Sigmoid colon (tissue), 6 donors: ENCODE measurements at regions not wholly inside any gene's neighbourhood (a gene's known extent, or its start where the extent isn't known, plus 50 kb on each side); places are given as distances from the start of the nearest gene placed in this dataset.

Experiments
- DNase-seq: peaks from one replicate; pipeline ENCODE4 v3.0.0-alpha.2; 2019
- H3K27ac ChIP-seq, 4 donors: fragments of 200-600 bp; sonication (generic); one replicate each; pipeline ENCODE4 v1.5.1; 2016 to 2019; ENCODE audit warnings: mild to moderate bottlenecking in 1 of 4
- H3K27me3 ChIP-seq, 3 donors: fragments of 200-600 bp; sonication (generic); one replicate each; pipeline ENCODE4 v1.5.1; 2019; ENCODE audit warnings: mild to moderate bottlenecking in 1 of 3
- H3K36me3 ChIP-seq, 4 donors: fragments of 200-600 bp; sonication (generic); one replicate each; pipeline ENCODE4 v1.5.1; 2016 to 2019
- H3K4me1 ChIP-seq, 4 donors: fragments of 200-600 bp; sonication (generic); one replicate each; pipeline ENCODE4 v1.5.1; 2017 to 2019
- H3K4me3 ChIP-seq, 4 donors: fragments of 200-600 bp; sonication (generic); one replicate each; pipeline ENCODE4 v1.5.1; 2017 to 2019; ENCODE audit warnings: mild to moderate bottlenecking in 2 of 4, moderate library complexity in 1 of 4
- H3K9me3 ChIP-seq, 4 donors: fragments of 200-600 bp in 3 of 4; sonication (generic) in 3 of 4; one replicate each; pipeline versions ENCODE4 v1.5.1 to v1.6.1; 2013 to 2019
- EP300 ChIP-seq, 4 donors: sonication (generic); formaldehyde crosslinking; IDR thresholded peaks; one replicate each; pipeline ENCODE4 v1.6.1; 2017; ENCODE audit warnings: antibody characterized with exemption in 4 of 4
- POLR2A ChIP-seq, 2 donors: fragments of 450-650 bp; IDR thresholded peaks; one replicate each; pipeline ENCODE4 v1.6.1; 2016; ENCODE audit warnings: antibody characterized with exemption in 2 of 2, mild to moderate bottlenecking in 2 of 2, moderate library complexity in 2 of 2
- POLR2AphosphoS5 ChIP-seq, 4 donors: sonication (generic); formaldehyde crosslinking; IDR thresholded peaks; one replicate each; pipeline ENCODE4 v1.6.1; 2017; ENCODE audit warnings: antibody characterized with exemption in 4 of 4
- WGBS, 2 donors: extraction: QIAGEN DNeasy Blood & Tissue Kit; methylation state at CpG; one replicate each; pipeline ENCODE4 v1.1.7; 2013; 5-methylcytosine and 5-hydroxymethylcytosine counted together
- intact Hi-C: fragments of 100-400 bp; cut with DNase I; formaldehyde crosslinking; loops from one replicate; pipeline ENCODE4 v1.15.1; 2023
- TF ChIP-seq, protein P1 (sequence below), 4 experiments: fragments of 450-650 bp in 3 of 4; fragments of 200-600 bp in 1 of 4; IDR thresholded peaks; one replicate each; pipeline ENCODE4 v1.5.1; 2016 to 2019; ENCODE audit warnings: antibody characterized with exemption in 4 of 4, mild to moderate bottlenecking in 3 of 4, moderate library complexity in 2 of 4
- donor health status: healthy with polysubstance abuse.
- donor health status: healthy.

DNA sequence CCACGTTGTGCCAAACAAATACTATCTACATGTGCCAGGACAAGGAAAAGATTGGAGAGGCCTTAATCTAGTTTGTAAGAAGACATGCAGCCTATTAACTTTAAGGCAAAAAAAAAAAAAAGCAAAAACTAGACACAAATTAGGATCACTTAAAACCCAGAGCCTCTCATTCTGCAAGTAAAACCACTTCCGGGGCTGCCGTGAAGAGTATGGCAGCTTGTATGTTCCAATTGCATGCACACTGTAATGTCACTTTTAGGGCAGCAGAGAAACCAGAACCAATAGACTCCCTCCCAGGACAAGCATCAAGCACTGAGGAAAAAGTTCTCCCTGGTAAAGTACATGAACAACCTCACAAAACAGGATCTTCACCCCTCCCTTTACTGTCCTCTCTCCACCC lies 70.6 kb downstream of the RSL24D1 start:
- no peaks in the 10 kb centered on the region for H3K36me3 ChIP-seq
- 74 to 84% methylated on average over 3 of the region's 3 CpGs for WGBS, 2 donors
- H3K4me1 ChIP-seq, result no peaks in the 10 kb centered on the region
- no peak overlapping the region for H3K27ac ChIP-seq
- H3K9me3 ChIP-seq, result no peaks in the 10 kb centered on the region
- no peak for DNase-seq
- TF ChIP-seq EP300 (IDR thresholded peaks at IDR 0.05) (no peak), POLR2A (IDR thresholded peaks at IDR 0.05) (no peak), POLR2AphosphoS5 (IDR thresholded peaks at IDR 0.05) (no peak)
- TF ChIP-seq, protein P1, sequence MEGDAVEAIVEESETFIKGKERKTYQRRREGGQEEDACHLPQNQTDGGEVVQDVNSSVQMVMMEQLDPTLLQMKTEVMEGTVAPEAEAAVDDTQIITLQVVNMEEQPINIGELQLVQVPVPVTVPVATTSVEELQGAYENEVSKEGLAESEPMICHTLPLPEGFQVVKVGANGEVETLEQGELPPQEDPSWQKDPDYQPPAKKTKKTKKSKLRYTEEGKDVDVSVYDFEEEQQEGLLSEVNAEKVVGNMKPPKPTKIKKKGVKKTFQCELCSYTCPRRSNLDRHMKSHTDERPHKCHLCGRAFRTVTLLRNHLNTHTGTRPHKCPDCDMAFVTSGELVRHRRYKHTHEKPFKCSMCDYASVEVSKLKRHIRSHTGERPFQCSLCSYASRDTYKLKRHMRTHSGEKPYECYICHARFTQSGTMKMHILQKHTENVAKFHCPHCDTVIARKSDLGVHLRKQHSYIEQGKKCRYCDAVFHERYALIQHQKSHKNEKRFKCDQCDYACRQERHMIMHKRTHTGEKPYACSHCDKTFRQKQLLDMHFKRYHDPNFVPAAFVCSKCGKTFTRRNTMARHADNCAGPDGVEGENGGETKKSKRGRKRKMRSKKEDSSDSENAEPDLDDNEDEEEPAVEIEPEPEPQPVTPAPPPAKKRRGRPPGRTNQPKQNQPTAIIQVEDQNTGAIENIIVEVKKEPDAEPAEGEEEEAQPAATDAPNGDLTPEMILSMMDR (IDR thresholded peaks at IDR 0.05), result no peak
- H3K4me3 ChIP-seq, result no peak overlapping the region
- no peaks in the 10 kb centered on the region for H3K27me3 ChIP-seq
- intact Hi-C loops, result no loop called here

DNA sequence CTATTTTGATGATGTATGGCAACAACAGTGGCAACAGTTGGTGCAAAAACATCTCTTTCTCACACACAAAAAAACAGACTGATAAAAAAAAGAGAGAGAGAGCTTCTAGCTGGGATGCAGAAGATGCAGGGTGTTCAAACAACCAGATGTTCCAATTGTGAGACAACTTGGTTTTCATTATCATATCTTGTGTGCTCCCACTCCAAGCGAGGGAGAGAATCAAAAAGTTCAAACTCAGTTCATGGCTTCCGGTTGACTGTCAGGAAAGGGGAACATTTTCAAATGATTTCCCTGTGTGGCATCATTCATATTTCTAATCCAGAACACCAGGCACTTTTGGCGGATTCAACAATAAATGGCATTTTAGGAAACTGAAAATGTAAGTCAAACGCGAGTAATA lies 72.1 kb downstream of the RSL24D1 start:
- 90 to 93% methylated on average over 5 of the region's 5 CpGs for WGBS, 2 donors
- H3K36me3 ChIP-seq, result no peaks in the 10 kb centered on the region

DNA sequence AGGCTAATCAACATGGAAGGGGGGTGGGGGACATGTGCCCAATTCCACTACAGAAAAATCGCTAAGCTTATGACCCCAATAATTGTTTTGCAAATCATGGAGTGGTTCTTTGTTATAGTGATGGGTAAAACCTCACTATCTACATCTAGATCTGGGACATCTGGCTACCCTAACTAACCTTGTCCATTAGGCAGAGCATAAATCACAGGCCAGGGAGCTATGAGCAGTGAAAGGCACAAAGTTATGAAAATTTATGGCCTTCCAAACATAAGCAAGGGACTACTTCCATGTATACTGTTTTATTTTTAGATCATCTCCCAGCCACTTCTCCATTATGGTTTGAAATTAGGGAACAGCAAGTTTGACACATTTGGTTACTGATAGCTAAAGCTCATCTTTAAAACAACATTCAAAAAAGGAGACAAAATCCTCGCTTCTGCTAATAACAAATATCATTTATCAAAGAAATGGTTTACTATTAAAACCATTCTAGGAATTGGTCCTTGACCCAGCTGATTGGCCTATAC lies 78.3 kb downstream of the RSL24D1 start:
- 71 to 84% methylated on average over 2 of the region's 2 CpGs for WGBS, 2 donors
- Histone ChIP-seq H3K36me3 (no peaks in the 10 kb centered on the region), H3K27me3 (no peaks in the 10 kb centered on the region), H3K27ac (no peak overlapping the region), H3K4me3 (no peak overlapping the region), H3K9me3 (no peaks in the 10 kb centered on the region), H3K4me1 (no peaks in the 10 kb centered on the region)
- DNase-seq, result no peak
- intact Hi-C loops, result no loop called here
- no peak for TF ChIP-seq POLR2A (IDR thresholded peaks at IDR 0.05)
- TF ChIP-seq, protein P1 (IDR thresholded peaks at IDR 0.05), result no peak
- no peak for TF ChIP-seq POLR2AphosphoS5 (IDR thresholded peaks at IDR 0.05)
- TF ChIP-seq EP300 (IDR thresholded peaks at IDR 0.05), result no peak

More for the DNA sequence above, 72.1 kb downstream of the RSL24D1 start:
- H3K9me3 ChIP-seq, result no peaks in the 10 kb centered on the region
- DNase-seq, result no peak
- no peak overlapping the region for H3K27ac ChIP-seq
- H3K4me1 ChIP-seq, result no peaks in the 10 kb centered on the region
- H3K4me3 ChIP-seq, result no peak overlapping the region
- TF ChIP-seq POLR2AphosphoS5 (IDR thresholded peaks at IDR 0.05) (no peak), POLR2A (IDR thresholded peaks at IDR 0.05) (no peak), EP300 (IDR thresholded peaks at IDR 0.05) (no peak)
- TF ChIP-seq, protein P1 (IDR thresholded peaks at IDR 0.05), result no peak
- intact Hi-C loops, result no loop called here
- no peaks in the 10 kb centered on the region for H3K27me3 ChIP-seq

DNA sequence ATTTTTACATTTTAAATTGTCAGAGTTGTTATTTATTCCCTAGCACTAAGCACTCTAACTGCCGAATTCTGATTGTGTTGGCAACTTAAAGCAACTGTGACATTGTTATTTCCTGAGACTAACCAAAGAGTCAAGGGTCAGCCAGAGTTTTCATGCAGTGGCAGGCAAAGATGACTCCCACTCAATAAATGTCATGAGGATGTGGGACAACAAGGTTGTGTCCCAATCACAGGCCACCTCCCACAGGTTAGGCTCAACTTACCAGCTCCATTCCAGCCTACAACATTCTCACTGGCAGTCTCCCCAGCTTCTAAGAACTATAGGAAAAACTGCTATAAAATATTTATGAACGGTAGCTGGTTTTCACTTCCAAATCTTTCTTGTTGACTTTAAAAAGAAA lies 80.1 kb downstream of the RSL24D1 start:
- Histone ChIP-seq H3K27ac (no peak overlapping the region), H3K27me3 (no peaks in the 10 kb centered on the region), H3K4me3 (no peak overlapping the region), H3K9me3 (no peaks in the 10 kb centered on the region), H3K4me1 (no peaks in the 10 kb centered on the region), H3K36me3 (no peaks in the 10 kb centered on the region)
- 45 to 60% methylated on average over 2 of the region's 2 CpGs for WGBS, 2 donors
- intact Hi-C loops, result no loop called here
- TF ChIP-seq POLR2AphosphoS5 (IDR thresholded peaks at IDR 0.05) (no peak), POLR2A (IDR thresholded peaks at IDR 0.05) (no peak), EP300 (IDR thresholded peaks at IDR 0.05) (no peak)
- TF ChIP-seq, protein P1 (IDR thresholded peaks at IDR 0.05), result no peak
- no peak for DNase-seq

DNA sequence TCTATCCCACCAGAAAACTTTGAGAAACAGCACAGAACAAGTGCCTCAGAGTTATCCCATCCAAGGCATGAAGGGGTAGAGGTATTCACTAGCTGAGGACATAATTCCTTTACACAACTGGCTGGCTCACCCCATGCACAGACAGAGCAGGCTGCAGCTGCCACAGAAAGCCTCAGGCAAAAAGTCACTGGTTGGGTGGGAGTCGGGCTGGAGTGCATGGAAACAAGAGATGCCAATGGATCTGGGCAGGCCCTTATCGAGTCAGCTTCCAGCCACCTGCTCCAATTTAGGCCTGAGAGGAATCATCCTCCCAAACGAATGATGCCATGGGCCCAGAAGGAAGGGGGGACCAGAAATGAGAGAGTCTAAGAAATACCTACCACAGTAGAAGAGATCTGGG lies 83.0 kb downstream of the RSL24D1 start:
- no peaks in the 10 kb centered on the region for H3K9me3 ChIP-seq
- TF ChIP-seq EP300 (IDR thresholded peaks at IDR 0.05), result no peak
- TF ChIP-seq POLR2A (IDR thresholded peaks at IDR 0.05), result no peak
- TF ChIP-seq POLR2AphosphoS5 (IDR thresholded peaks at IDR 0.05), result no peak
- TF ChIP-seq, protein P1 (IDR thresholded peaks at IDR 0.05), result no peak
- no peaks in the 10 kb centered on the region for H3K27me3 ChIP-seq
- no peak overlapping the region for H3K27ac ChIP-seq
- H3K36me3 ChIP-seq, result no peaks in the 10 kb centered on the region
- DNase-seq, result no peak
- no peak overlapping the region for H3K4me3 ChIP-seq
- WGBS, 2 donors, result 70 to 77% methylated on average over 3 of the region's 3 CpGs
- no peaks in the 10 kb centered on the region for H3K4me1 ChIP-seq
- intact Hi-C loops, result no loop called here
